ENCODE measurements at regions not wholly inside any gene's neighbourhood (a gene's known extent, or its start where the extent isn't known, plus 50 kb on each side); places are given as distances from the start of the nearest gene placed in this dataset.

DNA sequence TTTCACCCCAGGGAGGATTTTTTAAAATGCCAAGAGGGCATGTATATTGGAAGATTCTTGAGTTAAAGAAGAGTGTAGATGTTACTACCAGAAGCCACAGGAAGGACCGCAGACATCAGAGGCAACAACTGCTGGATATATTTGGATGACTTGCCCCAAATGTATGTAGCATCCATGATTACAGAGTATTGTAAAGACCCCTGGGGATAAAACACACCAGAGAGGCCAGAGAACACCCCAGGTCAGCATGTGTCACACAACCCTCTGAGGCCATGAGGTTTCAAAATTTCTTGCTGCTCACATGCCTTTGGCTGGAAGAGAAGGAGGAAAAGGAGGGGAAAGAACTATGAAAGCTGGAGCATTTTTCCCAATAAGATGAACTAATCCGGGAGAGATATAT, 108.0 kb upstream of the LSM8 start:
- Histone ChIP-seq H3K4me1 (ENCODE audit: control insufficient read depth in 2 of 2, insufficient read depth in 2 of 2, low read length in 2 of 2) (no peaks in the 10 kb centered on the region), H3K9ac (ENCODE audit: low read depth in 1 of 2, low read length in 2 of 2) (no peak overlapping the region), H3K27ac (ENCODE audit: low read depth in 2 of 2, low read length in 2 of 2) (no peak overlapping the region), H3K27me3 (ENCODE audit: control insufficient read depth in 2 of 2, insufficient read depth in 2 of 2, low read length in 2 of 2) (no peaks in the 10 kb centered on the region), H3K36me3 (ENCODE audit: control insufficient read depth in 2 of 2, insufficient read depth in 2 of 2, low read length in 2 of 2) (no peaks in the 10 kb centered on the region), H3K9me3 (ENCODE audit: control insufficient read depth in 2 of 2, low read length in 2 of 2) (no peaks in the 10 kb centered on the region), H3K4me3 (ENCODE audit: low read length in 2 of 2) (no peak overlapping the region)

DNA sequence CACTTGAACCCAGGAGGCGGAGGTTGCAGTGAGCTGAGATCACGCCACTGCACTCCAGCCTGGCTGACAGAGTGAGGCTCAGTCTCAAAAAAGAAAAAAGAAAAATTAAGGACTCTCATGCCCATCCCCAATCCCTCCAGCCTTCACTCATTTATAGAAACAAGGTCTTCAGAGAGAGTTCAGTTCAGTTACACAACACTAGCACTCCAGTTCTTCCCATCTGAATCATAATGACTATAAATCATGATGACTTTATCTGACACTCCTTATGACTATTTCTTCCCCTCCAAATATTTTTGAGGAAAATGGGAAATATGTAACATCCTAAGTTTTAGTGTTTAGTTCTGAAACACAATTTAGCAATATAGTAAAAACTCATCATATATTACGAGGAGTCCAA, 107.4 kb upstream of the LSM8 start:
- Histone ChIP-seq H3K36me3 (ENCODE audit: control insufficient read depth in 2 of 2, insufficient read depth in 2 of 2, low read length in 2 of 2) (no peaks in the 10 kb centered on the region), H3K4me1 (ENCODE audit: control insufficient read depth in 2 of 2, insufficient read depth in 2 of 2, low read length in 2 of 2) (no peaks in the 10 kb centered on the region), H3K4me3 (ENCODE audit: low read length in 2 of 2) (no peak overlapping the region), H3K9ac (ENCODE audit: low read depth in 1 of 2, low read length in 2 of 2) (no peak overlapping the region), H3K27ac (ENCODE audit: low read depth in 2 of 2, low read length in 2 of 2) (no peak overlapping the region), H3K9me3 (ENCODE audit: control insufficient read depth in 2 of 2, low read length in 2 of 2) (no peaks in the 10 kb centered on the region), H3K27me3 (ENCODE audit: control insufficient read depth in 2 of 2, insufficient read depth in 2 of 2, low read length in 2 of 2) (no peaks in the 10 kb centered on the region)

DNA sequence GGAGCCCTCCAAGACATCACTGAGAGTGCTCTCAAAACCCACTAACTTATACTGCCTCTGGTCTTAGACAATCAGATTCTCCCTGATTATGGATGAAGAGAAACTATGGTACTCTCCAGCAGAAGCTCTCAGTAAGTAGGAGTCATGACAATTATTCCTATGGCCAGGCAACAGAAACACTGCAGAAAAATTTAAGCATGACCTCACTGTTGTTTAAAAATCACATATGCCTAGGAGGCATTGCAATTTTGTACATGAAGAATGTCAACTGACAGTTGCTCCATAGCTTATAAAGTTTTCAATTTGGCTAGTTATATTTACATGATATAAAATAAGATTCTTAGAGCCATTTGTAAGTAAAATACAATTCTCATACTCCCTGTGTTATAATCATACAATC, 105.9 kb upstream of the LSM8 start:
- H3K36me3 ChIP-seq (ENCODE audit: control insufficient read depth in 2 of 2, insufficient read depth in 2 of 2, low read length in 2 of 2): no peaks in the 10 kb centered on the region
- no peaks in the 10 kb centered on the region for H3K4me1 ChIP-seq (ENCODE audit: control insufficient read depth in 2 of 2, insufficient read depth in 2 of 2, low read length in 2 of 2)
- H3K4me3 ChIP-seq (ENCODE audit: low read length in 2 of 2): no peak overlapping the region
- H3K27ac ChIP-seq (ENCODE audit: low read depth in 2 of 2, low read length in 2 of 2): no peak overlapping the region
- no peak overlapping the region for H3K9ac ChIP-seq (ENCODE audit: low read depth in 1 of 2, low read length in 2 of 2)
- H3K27me3 ChIP-seq (ENCODE audit: control insufficient read depth in 2 of 2, insufficient read depth in 2 of 2, low read length in 2 of 2): no peaks in the 10 kb centered on the region
- no peaks in the 10 kb centered on the region for H3K9me3 ChIP-seq (ENCODE audit: control insufficient read depth in 2 of 2, low read length in 2 of 2)

DNA sequence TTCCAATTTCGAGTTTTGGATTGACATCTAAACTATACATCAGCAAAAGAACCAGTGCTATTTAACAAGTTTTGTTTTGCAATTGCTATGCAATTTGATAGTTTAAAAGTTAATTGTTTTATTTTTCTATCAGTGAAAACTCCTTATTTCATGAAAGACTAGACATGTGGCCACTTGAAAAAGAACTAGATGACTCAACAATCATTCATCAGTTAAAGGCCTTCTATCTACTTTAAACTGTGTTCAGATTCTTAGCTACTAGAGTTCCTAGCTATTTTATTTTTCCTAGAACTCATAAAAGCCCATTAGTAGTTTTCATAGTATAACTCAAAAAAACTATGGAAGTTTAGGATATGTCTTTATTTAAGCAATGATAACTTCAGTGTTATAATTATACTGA, 104.6 kb upstream of the LSM8 start:
- H3K4me1 ChIP-seq (ENCODE audit: control insufficient read depth in 2 of 2, insufficient read depth in 2 of 2, low read length in 2 of 2): no peaks in the 10 kb centered on the region
- no peaks in the 10 kb centered on the region for H3K36me3 ChIP-seq (ENCODE audit: control insufficient read depth in 2 of 2, insufficient read depth in 2 of 2, low read length in 2 of 2)
- no peaks in the 10 kb centered on the region for H3K27me3 ChIP-seq (ENCODE audit: control insufficient read depth in 2 of 2, insufficient read depth in 2 of 2, low read length in 2 of 2)
- H3K9me3 ChIP-seq (ENCODE audit: control insufficient read depth in 2 of 2, low read length in 2 of 2): no peaks in the 10 kb centered on the region
- H3K9ac ChIP-seq (ENCODE audit: low read depth in 1 of 2, low read length in 2 of 2): no peak overlapping the region
- H3K4me3 ChIP-seq (ENCODE audit: low read length in 2 of 2): no peak overlapping the region
- H3K27ac ChIP-seq (ENCODE audit: low read depth in 2 of 2, low read length in 2 of 2): no peak overlapping the region

DNA sequence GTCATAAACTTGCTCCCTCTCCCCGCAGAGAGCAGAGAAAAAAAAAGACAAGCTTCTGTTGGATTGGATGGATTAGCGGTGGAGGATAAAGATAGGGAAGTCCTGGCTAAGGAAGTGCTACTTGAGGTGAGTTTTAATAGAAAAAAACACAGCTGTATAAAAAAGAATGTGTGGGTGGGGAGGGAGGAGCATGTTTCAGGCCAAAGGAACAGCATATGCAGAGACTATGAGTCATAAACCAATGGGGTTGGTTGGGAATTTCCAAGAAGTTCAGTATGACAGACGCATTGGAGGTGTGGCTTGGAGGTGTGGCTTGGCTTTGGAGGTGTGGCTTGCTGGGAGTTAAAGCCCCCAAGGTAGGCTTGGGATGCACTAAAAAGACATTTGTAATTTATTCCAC, 103.0 kb upstream of the LSM8 start:
- H3K27ac ChIP-seq (ENCODE audit: low read depth in 2 of 2, low read length in 2 of 2): no peak overlapping the region
- H3K9ac ChIP-seq (ENCODE audit: low read depth in 1 of 2, low read length in 2 of 2): no peak overlapping the region
- no peaks in the 10 kb centered on the region for H3K9me3 ChIP-seq (ENCODE audit: control insufficient read depth in 2 of 2, low read length in 2 of 2)
- H3K4me3 ChIP-seq (ENCODE audit: low read length in 2 of 2): no peak overlapping the region
- H3K27me3 ChIP-seq (ENCODE audit: control insufficient read depth in 2 of 2, insufficient read depth in 2 of 2, low read length in 2 of 2): no peaks in the 10 kb centered on the region
- no peaks in the 10 kb centered on the region for H3K4me1 ChIP-seq (ENCODE audit: control insufficient read depth in 2 of 2, insufficient read depth in 2 of 2, low read length in 2 of 2)
- H3K36me3 ChIP-seq (ENCODE audit: control insufficient read depth in 2 of 2, insufficient read depth in 2 of 2, low read length in 2 of 2): no peaks in the 10 kb centered on the region

DNA sequence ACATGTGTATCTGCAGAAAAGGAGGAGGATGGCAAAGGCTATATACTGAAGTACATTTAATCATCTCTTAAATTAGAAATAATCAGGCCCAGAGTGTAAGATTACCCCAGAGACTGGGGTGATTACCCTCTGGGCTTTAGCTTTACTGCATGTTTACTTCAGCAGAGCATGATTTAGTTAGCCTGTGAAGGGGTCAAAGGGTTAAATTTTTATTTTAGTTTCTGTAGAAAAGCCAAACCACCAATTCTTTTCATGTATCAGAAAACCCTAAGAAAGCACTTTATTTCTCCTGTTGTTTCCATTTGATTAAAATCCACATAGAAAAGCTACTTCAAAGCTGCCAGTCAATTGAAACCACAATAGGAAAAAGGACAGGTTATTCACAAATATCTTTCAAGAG, 101.5 kb upstream of the LSM8 start:
- Histone ChIP-seq H3K9me3 (ENCODE audit: control insufficient read depth in 2 of 2, low read length in 2 of 2) (no peaks in the 10 kb centered on the region), H3K4me3 (ENCODE audit: low read length in 2 of 2) (no peak overlapping the region), H3K4me1 (ENCODE audit: control insufficient read depth in 2 of 2, insufficient read depth in 2 of 2, low read length in 2 of 2) (no peaks in the 10 kb centered on the region), H3K27ac (ENCODE audit: low read depth in 2 of 2, low read length in 2 of 2) (no peak overlapping the region), H3K9ac (ENCODE audit: low read depth in 1 of 2, low read length in 2 of 2) (no peak overlapping the region), H3K36me3 (ENCODE audit: control insufficient read depth in 2 of 2, insufficient read depth in 2 of 2, low read length in 2 of 2) (no peaks in the 10 kb centered on the region), H3K27me3 (ENCODE audit: control insufficient read depth in 2 of 2, insufficient read depth in 2 of 2, low read length in 2 of 2) (no peaks in the 10 kb centered on the region)

DNA sequence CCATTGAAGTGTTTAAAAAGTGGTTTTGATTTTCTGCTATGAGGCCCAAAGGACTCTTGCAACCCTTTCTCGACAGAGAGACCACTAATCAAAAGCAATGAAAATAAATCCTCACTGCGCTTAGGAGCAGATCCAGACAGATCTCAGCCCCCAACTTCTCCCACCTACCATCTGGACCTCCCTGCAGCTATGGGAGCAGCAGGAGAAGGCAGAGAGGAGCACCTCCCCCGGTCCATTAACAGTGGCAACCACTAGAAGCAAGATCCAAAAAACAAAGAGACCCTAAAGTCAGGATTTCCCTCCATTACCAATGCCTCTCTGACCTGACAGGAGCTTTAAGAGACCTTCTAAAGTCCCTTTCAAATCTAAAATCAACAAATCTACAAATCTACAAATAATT, 99.0 kb upstream of the LSM8 start:
- no peak overlapping the region for H3K9ac ChIP-seq (ENCODE audit: low read depth in 1 of 2, low read length in 2 of 2)
- no peaks in the 10 kb centered on the region for H3K4me1 ChIP-seq (ENCODE audit: control insufficient read depth in 2 of 2, insufficient read depth in 2 of 2, low read length in 2 of 2)
- H3K27me3 ChIP-seq (ENCODE audit: control insufficient read depth in 2 of 2, insufficient read depth in 2 of 2, low read length in 2 of 2): no peaks in the 10 kb centered on the region
- no peaks in the 10 kb centered on the region for H3K36me3 ChIP-seq (ENCODE audit: control insufficient read depth in 2 of 2, insufficient read depth in 2 of 2, low read length in 2 of 2)
- no peak overlapping the region for H3K4me3 ChIP-seq (ENCODE audit: low read length in 2 of 2)
- no peaks in the 10 kb centered on the region for H3K9me3 ChIP-seq (ENCODE audit: control insufficient read depth in 2 of 2, low read length in 2 of 2)
- no peak overlapping the region for H3K27ac ChIP-seq (ENCODE audit: low read depth in 2 of 2, low read length in 2 of 2)

DNA sequence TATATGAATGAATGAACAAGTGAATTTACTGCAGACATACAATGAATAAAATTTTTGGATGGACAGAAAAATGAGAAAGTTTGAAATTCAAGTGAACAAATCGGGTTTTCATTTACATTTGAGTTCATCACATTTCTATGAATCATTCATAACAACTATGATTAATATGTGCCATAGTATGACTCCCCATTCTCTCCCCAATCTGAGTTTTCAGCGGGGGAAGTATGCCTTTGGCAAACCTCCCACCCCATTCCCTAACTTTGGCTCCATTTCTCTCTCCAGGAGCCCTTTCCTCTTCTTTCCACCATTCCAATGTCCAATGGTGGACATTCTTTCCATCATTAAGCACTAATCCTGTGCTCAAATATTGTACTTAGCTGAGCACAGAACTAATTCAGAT, 96.8 kb upstream of the LSM8 start:
- Histone ChIP-seq H3K36me3 (ENCODE audit: control insufficient read depth in 2 of 2, insufficient read depth in 2 of 2, low read length in 2 of 2) (no peaks in the 10 kb centered on the region), H3K9ac (ENCODE audit: low read depth in 1 of 2, low read length in 2 of 2) (no peak overlapping the region), H3K27ac (ENCODE audit: low read depth in 2 of 2, low read length in 2 of 2) (no peak overlapping the region)

DNA sequence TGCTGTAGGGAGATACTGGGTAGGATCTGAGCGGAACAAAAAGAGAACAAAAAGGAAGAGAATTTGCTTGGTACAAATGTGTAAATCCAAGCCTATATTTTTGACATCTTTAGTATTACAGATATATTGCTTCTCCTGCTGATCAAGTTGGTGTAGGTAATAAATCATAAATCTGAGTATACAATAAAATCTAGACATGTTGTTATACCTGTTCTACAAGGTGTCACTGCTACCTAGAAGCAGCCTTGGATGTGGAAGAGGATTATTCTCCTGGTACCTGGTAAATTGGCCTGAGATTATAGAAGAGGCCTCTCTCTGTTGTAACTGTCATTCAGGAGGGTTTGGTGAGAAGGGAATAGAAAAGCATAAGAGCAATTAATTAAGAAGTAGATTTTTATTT, 89.9 kb upstream of the LSM8 start:
- no peaks in the 10 kb centered on the region for H3K36me3 ChIP-seq (ENCODE audit: control insufficient read depth in 2 of 2, insufficient read depth in 2 of 2, low read length in 2 of 2)
- H3K4me1 ChIP-seq (ENCODE audit: control insufficient read depth in 2 of 2, insufficient read depth in 2 of 2, low read length in 2 of 2): peaks cover 0 to 4% of the 10 kb centered on the region in 2 donors
- no peaks in the 10 kb centered on the region for H3K27me3 ChIP-seq (ENCODE audit: control insufficient read depth in 2 of 2, insufficient read depth in 2 of 2, low read length in 2 of 2)
- H3K9me3 ChIP-seq (ENCODE audit: control insufficient read depth in 2 of 2, low read length in 2 of 2): no peaks in the 10 kb centered on the region
- no peak overlapping the region for H3K9ac ChIP-seq (ENCODE audit: low read depth in 1 of 2, low read length in 2 of 2)
- H3K27ac ChIP-seq (ENCODE audit: low read depth in 2 of 2, low read length in 2 of 2): no peak overlapping the region
- H3K4me3 ChIP-seq (ENCODE audit: low read length in 2 of 2): no peak overlapping the region

More for the DNA sequence above, 96.8 kb upstream of the LSM8 start:
- Histone ChIP-seq H3K4me3 (ENCODE audit: low read length in 2 of 2) (no peak overlapping the region), H3K4me1 (ENCODE audit: control insufficient read depth in 2 of 2, insufficient read depth in 2 of 2, low read length in 2 of 2) (no peaks in the 10 kb centered on the region), H3K9me3 (ENCODE audit: control insufficient read depth in 2 of 2, low read length in 2 of 2) (no peaks in the 10 kb centered on the region), H3K27me3 (ENCODE audit: control insufficient read depth in 2 of 2, insufficient read depth in 2 of 2, low read length in 2 of 2) (no peaks in the 10 kb centered on the region)

DNA sequence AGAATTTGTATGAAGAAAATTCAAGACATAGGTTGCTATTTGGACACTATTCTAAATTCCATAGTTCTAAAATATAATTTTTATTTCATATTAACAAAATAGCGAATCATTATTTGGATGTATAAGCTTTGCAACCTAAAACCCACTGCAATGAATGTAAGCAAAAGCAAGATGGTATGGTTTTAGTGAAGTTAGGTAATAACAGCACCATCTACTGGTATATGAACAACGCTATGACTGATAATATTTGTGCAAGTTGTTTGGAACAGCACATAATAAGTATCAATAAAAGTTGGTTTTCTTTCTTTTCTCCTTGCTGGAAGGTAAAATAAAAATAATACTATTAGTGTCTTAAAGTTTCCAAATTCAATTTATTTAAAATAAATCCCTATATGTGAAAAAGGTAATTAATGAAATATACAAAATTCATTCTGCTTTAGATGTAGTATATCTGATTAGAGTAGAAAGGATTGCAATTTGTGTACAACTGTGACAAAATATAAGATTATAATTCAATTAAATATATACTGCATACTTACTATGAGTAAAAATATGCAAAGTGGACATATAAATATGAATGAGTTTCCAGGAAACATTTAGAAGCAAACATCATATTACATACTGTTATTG, 79.0 kb upstream of the LSM8 start:
- Histone ChIP-seq H3K27ac (ENCODE audit: low read depth in 2 of 2, low read length in 2 of 2) (no peak overlapping the region), H3K36me3 (ENCODE audit: control insufficient read depth in 2 of 2, insufficient read depth in 2 of 2, low read length in 2 of 2) (no peaks in the 10 kb centered on the region), H3K27me3 (ENCODE audit: control insufficient read depth in 2 of 2, insufficient read depth in 2 of 2, low read length in 2 of 2) (no peaks in the 10 kb centered on the region), H3K9ac (ENCODE audit: low read depth in 1 of 2, low read length in 2 of 2) (no peak overlapping the region), H3K4me1 (ENCODE audit: control insufficient read depth in 2 of 2, insufficient read depth in 2 of 2, low read length in 2 of 2) (no peaks in the 10 kb centered on the region), H3K9me3 (ENCODE audit: control insufficient read depth in 2 of 2, low read length in 2 of 2) (no peaks in the 10 kb centered on the region), H3K4me3 (ENCODE audit: low read length in 2 of 2) (no peak overlapping the region)

DNA sequence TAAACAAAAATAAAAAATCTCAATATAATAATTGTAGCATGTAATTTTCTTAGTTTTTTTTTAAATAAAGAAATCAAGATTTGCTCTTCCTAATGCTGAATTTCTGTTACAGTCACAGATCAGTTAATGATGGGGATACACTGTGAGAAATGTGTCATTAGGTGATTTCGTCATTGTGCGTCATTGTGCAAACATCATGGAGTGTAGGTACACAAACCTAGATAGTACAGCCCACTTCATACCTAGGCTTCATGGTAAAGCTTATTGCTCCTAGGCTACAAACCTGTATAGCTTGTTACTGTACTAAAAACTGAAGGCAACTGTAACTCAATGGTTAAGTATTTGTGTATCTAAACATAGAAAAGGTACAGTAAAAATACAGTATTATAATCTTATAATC, 74.4 kb upstream of the LSM8 start:
- H3K36me3 ChIP-seq (ENCODE audit: control insufficient read depth in 2 of 2, insufficient read depth in 2 of 2, low read length in 2 of 2): no peaks in the 10 kb centered on the region
- no peaks in the 10 kb centered on the region for H3K9me3 ChIP-seq (ENCODE audit: control insufficient read depth in 2 of 2, low read length in 2 of 2)
- no peak overlapping the region for H3K9ac ChIP-seq (ENCODE audit: low read depth in 1 of 2, low read length in 2 of 2)
- H3K4me1 ChIP-seq (ENCODE audit: control insufficient read depth in 2 of 2, insufficient read depth in 2 of 2, low read length in 2 of 2): no peaks in the 10 kb centered on the region
- no peak overlapping the region for H3K27ac ChIP-seq (ENCODE audit: low read depth in 2 of 2, low read length in 2 of 2)
- no peak overlapping the region for H3K4me3 ChIP-seq (ENCODE audit: low read length in 2 of 2)
- no peaks in the 10 kb centered on the region for H3K27me3 ChIP-seq (ENCODE audit: control insufficient read depth in 2 of 2, insufficient read depth in 2 of 2, low read length in 2 of 2)

All from mucosa of rectum (tissue), 2 donors.